GM12875 (cell line): ENCODE measurements at regions not wholly inside any gene's neighbourhood (a gene's known extent, or its start where the extent isn't known, plus 50 kb on each side); places are given as distances from the start of the nearest gene placed in this dataset.

ENCODE experiments used
- H3K4me3 ChIP-seq: one replicate; pipeline ENCODE4 v1.5.1; 2011; ENCODE audit warnings: low read depth, low read length, control low read depth
- TF ChIP-seq, protein P1 (sequence below): IDR thresholded peaks from 2 replicates; pipeline ENCODE4 v1.5.1; 2011; ENCODE audit warnings: low read depth, mild to moderate bottlenecking, control low read depth, inconsistent platforms, low read length, moderate library complexity, borderline replicate concordance; ENCODE audit not compliant: insufficient read depth

GRCh38 chr10:123316776-123317175 is 162.6 kb downstream of the BUB3 start:
- TF ChIP-seq, protein P1, sequence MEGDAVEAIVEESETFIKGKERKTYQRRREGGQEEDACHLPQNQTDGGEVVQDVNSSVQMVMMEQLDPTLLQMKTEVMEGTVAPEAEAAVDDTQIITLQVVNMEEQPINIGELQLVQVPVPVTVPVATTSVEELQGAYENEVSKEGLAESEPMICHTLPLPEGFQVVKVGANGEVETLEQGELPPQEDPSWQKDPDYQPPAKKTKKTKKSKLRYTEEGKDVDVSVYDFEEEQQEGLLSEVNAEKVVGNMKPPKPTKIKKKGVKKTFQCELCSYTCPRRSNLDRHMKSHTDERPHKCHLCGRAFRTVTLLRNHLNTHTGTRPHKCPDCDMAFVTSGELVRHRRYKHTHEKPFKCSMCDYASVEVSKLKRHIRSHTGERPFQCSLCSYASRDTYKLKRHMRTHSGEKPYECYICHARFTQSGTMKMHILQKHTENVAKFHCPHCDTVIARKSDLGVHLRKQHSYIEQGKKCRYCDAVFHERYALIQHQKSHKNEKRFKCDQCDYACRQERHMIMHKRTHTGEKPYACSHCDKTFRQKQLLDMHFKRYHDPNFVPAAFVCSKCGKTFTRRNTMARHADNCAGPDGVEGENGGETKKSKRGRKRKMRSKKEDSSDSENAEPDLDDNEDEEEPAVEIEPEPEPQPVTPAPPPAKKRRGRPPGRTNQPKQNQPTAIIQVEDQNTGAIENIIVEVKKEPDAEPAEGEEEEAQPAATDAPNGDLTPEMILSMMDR = no peak
- H3K4me3 ChIP-seq = no peak overlapping the region

DNA sequence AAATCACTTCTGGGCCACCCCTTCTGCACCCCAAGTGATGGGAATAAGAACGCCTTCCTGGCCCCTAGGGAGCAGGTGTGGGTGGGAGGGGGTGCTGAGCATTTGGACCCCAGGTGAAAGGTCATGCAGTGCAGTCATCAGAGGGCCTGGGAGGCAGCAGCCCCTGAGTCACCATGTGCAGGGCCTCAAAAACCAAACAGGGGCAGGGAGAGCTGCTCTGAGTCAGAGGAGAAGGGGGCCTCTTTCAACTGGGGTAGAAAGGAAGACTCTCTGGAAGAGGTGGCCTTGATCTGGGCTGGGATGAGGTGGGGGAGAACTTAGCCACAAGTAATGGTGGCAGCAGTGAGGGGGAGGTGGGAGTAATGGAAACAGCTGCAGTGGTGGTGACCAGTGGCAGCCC is 164.3 kb downstream of the BUB3 start:
- H3K4me3 ChIP-seq = no peak overlapping the region
- TF ChIP-seq, protein P1 = no peak

DNA sequence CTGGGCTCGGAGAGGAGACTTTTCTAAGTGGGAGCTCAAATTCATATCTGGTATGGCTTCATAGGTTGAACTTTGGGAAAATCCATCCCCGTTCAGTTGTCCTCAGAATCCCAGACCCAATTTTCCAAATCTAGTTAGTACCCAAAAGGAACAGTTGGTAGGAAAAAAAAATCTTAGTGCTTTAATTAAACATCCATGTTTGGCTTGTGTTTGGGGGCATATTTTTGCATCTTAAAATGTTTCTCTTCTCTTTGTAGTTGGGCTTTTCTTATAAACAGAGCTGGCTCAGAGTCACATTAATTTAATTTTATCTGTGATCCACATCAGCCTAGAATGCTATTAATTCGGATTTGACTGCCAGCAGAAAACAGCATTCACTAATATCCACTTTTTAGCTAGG is 165.9 kb downstream of the BUB3 start:
- TF ChIP-seq, protein P1 = no peak
- no peak overlapping the region for H3K4me3 ChIP-seq

DNA sequence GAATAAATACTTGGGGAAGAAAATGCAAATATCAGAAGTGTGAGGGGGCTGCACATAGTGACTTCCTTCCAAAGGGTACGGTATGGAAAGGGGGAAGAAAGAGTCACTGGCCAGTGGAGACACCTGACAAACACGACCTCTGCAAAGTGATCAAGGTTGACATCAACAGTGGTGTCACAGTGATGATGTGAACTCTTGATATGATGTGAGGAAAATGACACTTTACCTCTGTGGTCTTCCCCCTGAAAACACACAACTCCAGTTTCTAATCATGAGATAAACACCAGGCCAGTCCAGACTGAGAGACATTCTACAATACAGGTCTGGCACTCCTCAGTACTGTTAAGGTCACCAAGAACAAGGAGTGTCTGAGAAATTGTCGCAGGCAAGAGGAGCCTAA is 169.7 kb downstream of the BUB3 start:
- H3K4me3 ChIP-seq = no peak overlapping the region
- TF ChIP-seq, protein P1 = no peak

- TF ChIP-seq, protein P1 = no peak
- H3K4me3 ChIP-seq = no peak overlapping the region
Observed at GRCh38 chr10:123325663-123326190, 171.5 kb downstream of the BUB3 start.

DNA sequence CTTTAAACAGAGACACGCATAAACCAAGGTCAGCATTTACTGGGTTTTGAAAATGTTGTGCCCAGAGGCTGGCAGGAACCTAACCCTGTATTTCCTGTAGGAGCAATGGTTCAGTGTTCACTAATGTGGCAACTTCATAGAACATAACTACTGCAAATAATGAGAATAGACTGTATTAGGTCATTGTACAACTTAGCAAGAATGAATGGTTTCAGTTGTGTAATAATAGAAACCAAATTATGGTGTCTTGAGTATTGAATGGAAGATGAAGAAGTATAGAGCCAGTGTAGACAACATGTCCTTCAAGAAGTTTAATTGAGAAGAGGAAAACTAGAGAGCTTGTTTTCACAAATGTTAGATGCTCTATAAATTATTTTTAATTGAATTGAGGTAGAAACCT is 172.5 kb downstream of the BUB3 start:
- TF ChIP-seq, protein P1 = no peak

DNA sequence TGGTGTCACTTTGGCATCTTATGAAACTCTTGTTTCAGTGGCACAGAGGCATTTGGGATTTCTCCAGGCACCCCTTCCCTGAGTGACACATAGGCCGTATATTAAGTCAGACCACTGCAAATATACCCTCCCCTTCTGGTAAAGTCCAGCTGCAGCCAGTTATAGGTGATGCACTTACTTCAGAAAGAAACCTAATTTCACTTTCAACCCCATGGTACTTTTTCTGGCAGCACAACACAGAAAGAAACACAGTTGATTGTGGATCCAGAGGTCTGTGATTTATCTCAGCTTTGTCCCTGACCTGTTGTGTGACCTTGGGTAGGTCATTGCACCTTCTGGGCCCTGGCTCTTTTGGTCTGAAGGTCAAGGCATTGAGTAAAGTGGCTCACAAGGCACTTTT is 173.2 kb downstream of the BUB3 start:
- TF ChIP-seq, protein P1 = no peak
- H3K4me3 ChIP-seq = no peak overlapping the region

More for the DNA sequence above, 172.5 kb downstream of the BUB3 start:
- H3K4me3 ChIP-seq = no peak overlapping the region
